ENCODE measurements at regions not wholly inside any gene's neighbourhood (a gene's known extent, or its start where the extent isn't known, plus 50 kb on each side); places are given as distances from the start of the nearest gene placed in this dataset.

DNA sequence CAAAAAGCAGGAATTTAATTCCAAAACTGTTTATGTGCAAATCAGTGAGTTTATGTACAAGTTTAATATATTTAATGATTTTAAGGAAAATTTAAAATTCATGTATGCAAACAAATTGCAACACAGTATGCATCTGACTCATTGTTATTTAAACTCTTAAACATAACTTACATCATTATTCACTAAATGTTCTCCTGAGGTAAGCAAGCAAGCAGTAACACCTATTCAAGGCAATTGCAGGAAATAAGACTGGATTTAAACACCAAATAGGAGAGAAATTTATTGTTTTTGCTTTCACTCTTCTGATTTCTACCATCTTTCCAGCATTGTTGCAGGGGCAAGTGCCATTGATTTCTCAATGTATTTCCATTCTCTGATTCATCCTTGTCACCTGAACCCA is 239.5 kb downstream of the TFAP2A start:
- no peak for TF ChIP-seq POLR2AphosphoS5 (IDR thresholded peaks at IDR 0.05; ENCODE audit: low read depth, low read length)
- no peak for TF ChIP-seq TAF1 (IDR thresholded peaks at IDR 0.05; ENCODE audit: borderline replicate concordance, insufficient read depth, low read length)
- no peak for TF ChIP-seq FOXP2 (optimal IDR thresholded peaks at IDR 0.05; ENCODE audit: borderline replicate concordance, extremely low read depth, extremely low read length, insufficient read depth)
- TF ChIP-seq SIN3A (IDR thresholded peaks at IDR 0.05; ENCODE audit: borderline replicate concordance, insufficient read depth, low read length), result no peak
- TF ChIP-seq, protein P1, sequence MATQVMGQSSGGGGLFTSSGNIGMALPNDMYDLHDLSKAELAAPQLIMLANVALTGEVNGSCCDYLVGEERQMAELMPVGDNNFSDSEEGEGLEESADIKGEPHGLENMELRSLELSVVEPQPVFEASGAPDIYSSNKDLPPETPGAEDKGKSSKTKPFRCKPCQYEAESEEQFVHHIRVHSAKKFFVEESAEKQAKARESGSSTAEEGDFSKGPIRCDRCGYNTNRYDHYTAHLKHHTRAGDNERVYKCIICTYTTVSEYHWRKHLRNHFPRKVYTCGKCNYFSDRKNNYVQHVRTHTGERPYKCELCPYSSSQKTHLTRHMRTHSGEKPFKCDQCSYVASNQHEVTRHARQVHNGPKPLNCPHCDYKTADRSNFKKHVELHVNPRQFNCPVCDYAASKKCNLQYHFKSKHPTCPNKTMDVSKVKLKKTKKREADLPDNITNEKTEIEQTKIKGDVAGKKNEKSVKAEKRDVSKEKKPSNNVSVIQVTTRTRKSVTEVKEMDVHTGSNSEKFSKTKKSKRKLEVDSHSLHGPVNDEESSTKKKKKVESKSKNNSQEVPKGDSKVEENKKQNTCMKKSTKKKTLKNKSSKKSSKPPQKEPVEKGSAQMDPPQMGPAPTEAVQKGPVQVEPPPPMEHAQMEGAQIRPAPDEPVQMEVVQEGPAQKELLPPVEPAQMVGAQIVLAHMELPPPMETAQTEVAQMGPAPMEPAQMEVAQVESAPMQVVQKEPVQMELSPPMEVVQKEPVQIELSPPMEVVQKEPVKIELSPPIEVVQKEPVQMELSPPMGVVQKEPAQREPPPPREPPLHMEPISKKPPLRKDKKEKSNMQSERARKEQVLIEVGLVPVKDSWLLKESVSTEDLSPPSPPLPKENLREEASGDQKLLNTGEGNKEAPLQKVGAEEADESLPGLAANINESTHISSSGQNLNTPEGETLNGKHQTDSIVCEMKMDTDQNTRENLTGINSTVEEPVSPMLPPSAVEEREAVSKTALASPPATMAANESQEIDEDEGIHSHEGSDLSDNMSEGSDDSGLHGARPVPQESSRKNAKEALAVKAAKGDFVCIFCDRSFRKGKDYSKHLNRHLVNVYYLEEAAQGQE (IDR thresholded peaks at IDR 0.05; ENCODE audit: insufficient read depth in 1 of 2, low read depth in 2 of 2, low read length in 2 of 2), result no peak

DNA sequence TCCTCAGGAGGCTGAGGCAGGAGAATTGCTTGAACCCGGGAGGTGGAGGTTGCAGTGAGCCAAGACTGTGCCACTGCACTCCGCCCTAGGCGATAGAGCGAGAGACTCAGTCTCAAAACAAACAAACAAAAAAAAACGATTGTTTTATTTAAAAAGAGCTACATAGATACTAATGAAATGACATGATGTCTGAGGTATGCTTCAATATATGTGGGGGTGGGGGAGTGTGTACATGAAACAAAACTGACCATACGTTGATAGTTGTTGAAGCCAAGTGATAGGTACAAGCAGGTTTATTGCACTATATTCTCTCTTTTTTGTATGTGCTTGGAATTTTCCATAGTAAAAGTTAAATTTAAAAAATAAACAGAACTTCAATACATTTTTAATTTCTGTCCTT is 240.1 kb downstream of the TFAP2A start:
- no peak for TF ChIP-seq POLR2AphosphoS5 (IDR thresholded peaks at IDR 0.05; ENCODE audit: low read depth, low read length)
- no peak for TF ChIP-seq TAF1 (IDR thresholded peaks at IDR 0.05; ENCODE audit: borderline replicate concordance, insufficient read depth, low read length)
- no peak for TF ChIP-seq SIN3A (IDR thresholded peaks at IDR 0.05; ENCODE audit: borderline replicate concordance, insufficient read depth, low read length)
- TF ChIP-seq, protein P1 (IDR thresholded peaks at IDR 0.05; ENCODE audit: insufficient read depth in 1 of 2, low read depth in 2 of 2, low read length in 2 of 2), result no peak
- TF ChIP-seq FOXP2 (optimal IDR thresholded peaks at IDR 0.05; ENCODE audit: borderline replicate concordance, extremely low read depth, extremely low read length, insufficient read depth), result no peak

DNA sequence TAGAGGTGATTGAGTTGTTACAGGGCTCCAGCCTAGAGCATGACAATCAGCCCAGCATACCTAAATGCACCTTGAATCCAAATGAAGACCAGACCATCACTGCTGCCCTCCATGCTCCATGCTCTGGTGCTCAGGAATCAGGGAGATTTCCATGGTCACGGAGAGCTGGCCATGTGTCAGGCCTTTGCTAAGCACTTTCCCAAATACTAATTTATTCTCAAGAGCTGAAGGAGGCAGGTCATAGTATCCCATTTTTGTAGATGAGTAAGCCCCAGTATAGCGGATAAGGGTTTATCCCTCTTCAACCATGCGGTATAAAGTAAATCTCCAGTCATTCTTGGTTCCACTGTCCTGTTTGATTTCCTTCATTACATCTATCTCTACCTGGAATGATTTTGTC is 240.8 kb downstream of the TFAP2A start:
- TF ChIP-seq TAF1 (IDR thresholded peaks at IDR 0.05; ENCODE audit: borderline replicate concordance, insufficient read depth, low read length) (no peak), SIN3A (IDR thresholded peaks at IDR 0.05; ENCODE audit: borderline replicate concordance, insufficient read depth, low read length) (no peak), FOXP2 (optimal IDR thresholded peaks at IDR 0.05; ENCODE audit: borderline replicate concordance, extremely low read depth, extremely low read length, insufficient read depth) (no peak), POLR2AphosphoS5 (IDR thresholded peaks at IDR 0.05; ENCODE audit: low read depth, low read length) (no peak)
- TF ChIP-seq, protein P1 (IDR thresholded peaks at IDR 0.05; ENCODE audit: insufficient read depth in 1 of 2, low read depth in 2 of 2, low read length in 2 of 2), result no peak

DNA sequence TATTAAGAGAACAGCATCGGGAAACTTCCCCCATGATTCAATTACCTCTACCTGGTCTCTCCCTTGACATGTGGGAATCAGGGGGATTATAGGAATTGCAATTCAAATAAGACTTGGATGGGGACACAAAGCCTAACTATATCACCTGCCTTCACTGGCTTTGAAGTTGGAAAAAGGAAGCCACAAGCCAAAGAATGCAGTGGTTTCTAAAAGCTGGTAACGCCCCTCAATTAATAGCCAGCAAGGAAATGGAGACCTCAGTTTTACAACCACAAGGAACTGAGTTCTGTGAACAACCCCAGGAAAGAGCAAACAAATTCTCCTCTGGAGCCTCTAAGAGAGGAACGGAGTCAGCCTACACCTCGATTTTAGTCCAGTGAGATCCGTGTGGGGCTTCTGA is 244.1 kb downstream of the TFAP2A start:
- TF ChIP-seq TAF1 (IDR thresholded peaks at IDR 0.05; ENCODE audit: borderline replicate concordance, insufficient read depth, low read length) (no peak), FOXP2 (optimal IDR thresholded peaks at IDR 0.05; ENCODE audit: borderline replicate concordance, extremely low read depth, extremely low read length, insufficient read depth) (no peak), POLR2AphosphoS5 (IDR thresholded peaks at IDR 0.05; ENCODE audit: low read depth, low read length) (no peak), SIN3A (IDR thresholded peaks at IDR 0.05; ENCODE audit: borderline replicate concordance, insufficient read depth, low read length) (no peak)
- TF ChIP-seq, protein P1 (IDR thresholded peaks at IDR 0.05; ENCODE audit: insufficient read depth in 1 of 2, low read depth in 2 of 2, low read length in 2 of 2), result no peak

DNA sequence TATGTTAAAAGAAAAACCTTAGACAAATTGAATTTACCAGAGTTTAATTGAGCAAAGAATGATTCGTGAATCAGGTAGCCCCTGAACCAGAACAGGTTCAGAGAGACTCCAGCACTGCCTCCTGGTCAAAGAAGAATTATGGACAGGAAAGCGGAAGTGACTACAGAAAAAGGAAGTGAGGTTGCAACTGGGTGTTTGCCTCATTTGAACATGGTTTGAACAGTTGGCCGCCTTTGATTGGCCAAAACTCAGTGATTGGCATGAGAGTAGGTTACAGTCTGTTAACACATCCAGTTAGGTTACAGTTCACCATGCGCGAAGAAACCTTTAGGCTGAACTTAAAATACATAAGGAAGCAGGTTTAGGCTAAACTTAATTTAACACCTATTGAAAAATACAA is 248.8 kb downstream of the TFAP2A start:
- TF ChIP-seq POLR2AphosphoS5 (IDR thresholded peaks at IDR 0.05; ENCODE audit: low read depth, low read length) (no peak), SIN3A (IDR thresholded peaks at IDR 0.05; ENCODE audit: borderline replicate concordance, insufficient read depth, low read length) (no peak), FOXP2 (optimal IDR thresholded peaks at IDR 0.05; ENCODE audit: borderline replicate concordance, extremely low read depth, extremely low read length, insufficient read depth) (no peak), TAF1 (IDR thresholded peaks at IDR 0.05; ENCODE audit: borderline replicate concordance, insufficient read depth, low read length) (no peak)
- TF ChIP-seq, protein P1 (IDR thresholded peaks at IDR 0.05; ENCODE audit: insufficient read depth in 1 of 2, low read depth in 2 of 2, low read length in 2 of 2), result no peak

Data from PFSK-1 (cell line).